ENCODE measurements at regions not wholly inside any gene's neighbourhood (a gene's known extent, or its start where the extent isn't known, plus 50 kb on each side); places are given as distances from the start of the nearest gene placed in this dataset.

- H3K9me3 ChIP-seq (replicated peaks), result no peaks in the 10 kb centered on the region
- intact Hi-C loops (cut with micrococcal nuclease), result no loop called here
- peaks cover 17% of the 10 kb centered on the region for H3K4me1 ChIP-seq
- H3K36me3 ChIP-seq, result no peaks in the 10 kb centered on the region
- no peak for TF ChIP-seq CTCF (IDR thresholded peaks at IDR 0.05; ENCODE audit: borderline replicate concordance)
- DNase-seq, result no peak
- peaks cover 39% of the 10 kb centered on the region for H3K27me3 ChIP-seq (ENCODE audit: low read depth)
- H3K4me3 ChIP-seq, result no peak overlapping the region
- H3K27ac ChIP-seq (replicated peaks), result no peak overlapping the region
Measured at GRCh38 chr16:49016461-49016860, 265.2 kb downstream of the CBLN1 start.

GRCh38 chr16:49015225-49015592 lies 266.4 kb downstream of the CBLN1 start:
- H3K36me3 ChIP-seq, result no peaks in the 10 kb centered on the region
- intact Hi-C loops (cut with micrococcal nuclease), result no loop called here
- peaks cover 27% of the 10 kb centered on the region for H3K27me3 ChIP-seq (ENCODE audit: low read depth)
- no peak for DNase-seq
- H3K4me3 ChIP-seq, result no peak overlapping the region
- no peaks in the 10 kb centered on the region for H3K9me3 ChIP-seq (replicated peaks)
- H3K27ac ChIP-seq (replicated peaks), result no peak overlapping the region
- H3K4me1 ChIP-seq, result peaks cover 17% of the 10 kb centered on the region
- no peak for TF ChIP-seq CTCF (IDR thresholded peaks at IDR 0.05; ENCODE audit: borderline replicate concordance)

GRCh38 chr16:49014277-49015224 lies 267.1 kb downstream of the CBLN1 start:
- Histone ChIP-seq H3K27me3 (ENCODE audit: low read depth) (peaks cover 20% of the 10 kb centered on the region), H3K9me3 (replicated peaks) (no peaks in the 10 kb centered on the region), H3K27ac (replicated peaks) (no peak overlapping the region), H3K4me1 (peaks cover 17% of the 10 kb centered on the region), H3K4me3 (no peak overlapping the region), H3K36me3 (no peaks in the 10 kb centered on the region)
- intact Hi-C loops (cut with micrococcal nuclease), result no loop called here
- DNase-seq, result no peak
- no peak for TF ChIP-seq CTCF (IDR thresholded peaks at IDR 0.05; ENCODE audit: borderline replicate concordance)

GRCh38 chr16:49013727-49014080 lies 267.9 kb downstream of the CBLN1 start:
- no peak for TF ChIP-seq CTCF (IDR thresholded peaks at IDR 0.05; ENCODE audit: borderline replicate concordance)
- H3K27ac ChIP-seq (replicated peaks), result no peak overlapping the region
- H3K27me3 ChIP-seq (ENCODE audit: low read depth), result peaks cover 12% of the 10 kb centered on the region
- H3K4me1 ChIP-seq, result peaks cover 17% of the 10 kb centered on the region
- H3K9me3 ChIP-seq (replicated peaks), result no peaks in the 10 kb centered on the region
- no peak overlapping the region for H3K4me3 ChIP-seq
- intact Hi-C loops (cut with micrococcal nuclease), result no loop called here
- DNase-seq, result no peak
- no peaks in the 10 kb centered on the region for H3K36me3 ChIP-seq

GRCh38 chr16:49012961-49013726 lies 268.5 kb downstream of the CBLN1 start:
- Histone ChIP-seq H3K4me1 (peaks cover 17% of the 10 kb centered on the region), H3K27ac (replicated peaks) (peak overlapping the region; percentile 48), H3K27me3 (ENCODE audit: low read depth) (peaks cover 6% of the 10 kb centered on the region), H3K9me3 (replicated peaks) (no peaks in the 10 kb centered on the region), H3K4me3 (no peak overlapping the region), H3K36me3 (no peaks in the 10 kb centered on the region)
- DNase-seq, result peak; percentile 67
- intact Hi-C loops (cut with micrococcal nuclease), result no loop called here
- TF ChIP-seq CTCF (IDR thresholded peaks at IDR 0.05; ENCODE audit: borderline replicate concordance), result no peak

Data from left ventricle myocardium inferior (tissue), 1 donor.